Tibial nerve (tissue), 4 donors: ENCODE measurements at regions not wholly inside any gene's neighbourhood (a gene's known extent, or its start where the extent isn't known, plus 50 kb on each side); places are given as distances from the start of the nearest gene placed in this dataset.
"Not testable (repeated sequence)": the region's sequence is repeated elsewhere in the genome, so short reads cannot be mapped to it uniquely, and the experiment has no call there.

Source experiments
- EP300 ChIP-seq, 2 donors: sonication (generic); formaldehyde crosslinking; IDR thresholded peaks; one replicate each; pipeline ENCODE4 v1.6.1; 2017; ENCODE audit warnings: antibody characterized with exemption in 2 of 2, mild to moderate bottlenecking in 1 of 2
- POLR2A ChIP-seq, 2 donors: fragments of 450-650 bp; IDR thresholded peaks; one replicate each; pipeline ENCODE4 v1.6.1; 2017; ENCODE audit warnings: antibody characterized with exemption in 2 of 2, mild to moderate bottlenecking in 2 of 2, moderate library complexity in 2 of 2
- TF ChIP-seq, protein P1 (sequence below), 5 experiments: fragments of 200-600 bp in 3 of 5; fragments of 450-650 bp in 2 of 5; sonication (generic) in 3 of 5; IDR thresholded peaks; one replicate each; pipeline ENCODE4 v1.5.1; 2016 to 2019; ENCODE audit warnings: antibody characterized with exemption in 5 of 5, mild to moderate bottlenecking in 3 of 5, moderate library complexity in 2 of 5

DNA sequence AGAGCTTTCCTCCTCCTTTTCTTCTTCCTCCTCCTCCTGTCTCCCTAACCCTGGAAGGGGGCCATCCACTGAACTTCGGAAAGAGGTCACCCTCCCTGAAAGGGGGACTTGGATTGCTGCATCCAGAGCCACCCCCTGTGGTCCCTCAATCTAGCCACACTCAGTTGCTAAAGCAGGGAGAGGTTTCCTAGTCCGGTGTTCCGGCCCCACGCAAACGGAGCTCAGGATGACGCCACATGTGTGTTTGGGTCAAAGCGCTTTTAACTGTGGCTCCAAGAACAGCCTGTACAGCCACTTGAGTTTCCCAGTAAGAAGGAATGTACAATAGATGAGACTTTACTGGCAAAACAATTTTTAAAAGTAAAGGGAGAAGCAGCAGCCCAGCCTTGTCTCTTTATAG is 206.9 kb upstream of the IRF2BP2 start:
- TF ChIP-seq, protein P1, sequence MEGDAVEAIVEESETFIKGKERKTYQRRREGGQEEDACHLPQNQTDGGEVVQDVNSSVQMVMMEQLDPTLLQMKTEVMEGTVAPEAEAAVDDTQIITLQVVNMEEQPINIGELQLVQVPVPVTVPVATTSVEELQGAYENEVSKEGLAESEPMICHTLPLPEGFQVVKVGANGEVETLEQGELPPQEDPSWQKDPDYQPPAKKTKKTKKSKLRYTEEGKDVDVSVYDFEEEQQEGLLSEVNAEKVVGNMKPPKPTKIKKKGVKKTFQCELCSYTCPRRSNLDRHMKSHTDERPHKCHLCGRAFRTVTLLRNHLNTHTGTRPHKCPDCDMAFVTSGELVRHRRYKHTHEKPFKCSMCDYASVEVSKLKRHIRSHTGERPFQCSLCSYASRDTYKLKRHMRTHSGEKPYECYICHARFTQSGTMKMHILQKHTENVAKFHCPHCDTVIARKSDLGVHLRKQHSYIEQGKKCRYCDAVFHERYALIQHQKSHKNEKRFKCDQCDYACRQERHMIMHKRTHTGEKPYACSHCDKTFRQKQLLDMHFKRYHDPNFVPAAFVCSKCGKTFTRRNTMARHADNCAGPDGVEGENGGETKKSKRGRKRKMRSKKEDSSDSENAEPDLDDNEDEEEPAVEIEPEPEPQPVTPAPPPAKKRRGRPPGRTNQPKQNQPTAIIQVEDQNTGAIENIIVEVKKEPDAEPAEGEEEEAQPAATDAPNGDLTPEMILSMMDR (IDR thresholded peaks at IDR 0.05) = not testable (repeated sequence)
- TF ChIP-seq EP300 (IDR thresholded peaks at IDR 0.05) = peak in 1 of 2 donors; percentile 67
- not testable (repeated sequence) for TF ChIP-seq POLR2A (IDR thresholded peaks at IDR 0.05)
